Neural progenitor cell (in vitro differentiated cells): ENCODE measurements at regions not wholly inside any gene's neighbourhood (a gene's known extent, or its start where the extent isn't known, plus 50 kb on each side); places are given as distances from the start of the nearest gene placed in this dataset.
A peak's percentile ranks its signal among the peaks of the same experiment; 100 is the strongest.

ENCODE experiments used
- DNase-seq: peaks from one replicate; pipeline ENCODE4 v3.0.0-alpha.2; 2016; ENCODE audit warnings: low spot score
- H2AFZ ChIP-seq: fragments of 200-600 bp; sonication (generic); replicated peaks from 2 replicates; pipeline ENCODE4 v1.6.1; 2016; ENCODE audit warnings: antibody characterized with exemption
- H3F3A ChIP-seq: fragments of 200-600 bp; sonication (generic); 2 replicates; pipeline ENCODE4 v1.6.1; 2016; ENCODE audit warnings: antibody characterized with exemption, low read depth
- H3K27ac ChIP-seq: fragments of 200-600 bp; sonication (generic); 2 replicates; pipeline ENCODE4 v1.5.1; 2016; ENCODE audit warnings: mild to moderate bottlenecking
- H3K27me3 ChIP-seq: fragments of 200-600 bp; sonication (generic); 2 replicates; pipeline ENCODE4 v1.6.1; 2016; ENCODE audit warnings: mild to moderate bottlenecking, moderate library complexity
- H3K36me3 ChIP-seq: fragments of 200-600 bp; sonication (generic); 2 replicates; pipeline ENCODE4 v1.5.1; 2016
- H3K4me1 ChIP-seq: fragments of 200-600 bp; sonication (generic); 2 replicates; pipeline ENCODE4 v1.6.1; 2016; ENCODE audit warnings: mixed run types
- H3K4me2 ChIP-seq: fragments of 200-600 bp; sonication (generic); 2 replicates; pipeline ENCODE4 v1.6.1; 2016
- H3K4me3 ChIP-seq: fragments of 200-600 bp; sonication (generic); 2 replicates; pipeline ENCODE4 v1.5.1; 2016
- H3K79me2 ChIP-seq: fragments of 200-600 bp; sonication (generic); 2 replicates; pipeline ENCODE4 v1.6.1; 2016; ENCODE audit warnings: low read depth
- H3K9ac ChIP-seq: fragments of 200-600 bp; sonication (generic); 2 replicates; pipeline ENCODE4 v1.6.1; 2016
- H3K9me3 ChIP-seq: fragments of 200-600 bp; sonication (generic); 2 replicates; pipeline ENCODE4 v1.5.1; 2016; ENCODE audit warnings: low read depth
- H4K20me1 ChIP-seq: fragments of 200-600 bp; sonication (generic); 2 replicates; pipeline ENCODE4 v1.6.1; 2016; ENCODE audit warnings: low read depth
- H3K27ac Mint-ChIP-seq: 3 replicates; pipeline ENCODE4 v1.8.0; 2021; ENCODE audit warnings: mixed read lengths
- H3K27me3 Mint-ChIP-seq: 2 replicates; pipeline ENCODE4 v1.8.0; 2022; ENCODE audit warnings: low read depth, mild to moderate bottlenecking, inconsistent platforms, moderate library complexity, mixed read lengths; ENCODE audit not compliant: insufficient read depth
- H3K36me3 Mint-ChIP-seq: 3 replicates; pipeline ENCODE4 v1.8.0; 2021; ENCODE audit warnings: mixed read lengths
- H3K4me1 Mint-ChIP-seq: 3 replicates; pipeline ENCODE4 v1.8.0; 2021; ENCODE audit warnings: mixed read lengths
- H3K4me3 Mint-ChIP-seq: 3 replicates; pipeline ENCODE4 v1.8.0; 2021; ENCODE audit warnings: mild to moderate bottlenecking, moderate library complexity, mixed read lengths
- H3K9me3 Mint-ChIP-seq: 3 replicates; pipeline ENCODE4 v1.8.0; 2020; ENCODE audit warnings: mixed read lengths
- EZH2 ChIP-seq: fragments of 200-600 bp; sonication (generic); IDR thresholded peaks from 2 replicates; pipeline ENCODE4 v1.6.1; 2017; ENCODE audit warnings: antibody characterized with exemption, mild to moderate bottlenecking, moderate library complexity
- EZH2phosphoT487 ChIP-seq: fragments of 200-600 bp; sonication (generic); IDR thresholded peaks from 2 replicates; pipeline ENCODE4 v1.6.1; 2017; ENCODE audit warnings: antibody characterized with exemption
- TF ChIP-seq, protein P1 (sequence below): fragments of 200-600 bp; sonication (generic); IDR thresholded peaks from 2 replicates; pipeline ENCODE4 v1.5.1; 2017; ENCODE audit warnings: antibody characterized with exemption, mild to moderate bottlenecking

GRCh38 chr11:129259931-129260348 lies 67.8 kb upstream of the ARHGAP32 start:
- TF ChIP-seq, protein P1, sequence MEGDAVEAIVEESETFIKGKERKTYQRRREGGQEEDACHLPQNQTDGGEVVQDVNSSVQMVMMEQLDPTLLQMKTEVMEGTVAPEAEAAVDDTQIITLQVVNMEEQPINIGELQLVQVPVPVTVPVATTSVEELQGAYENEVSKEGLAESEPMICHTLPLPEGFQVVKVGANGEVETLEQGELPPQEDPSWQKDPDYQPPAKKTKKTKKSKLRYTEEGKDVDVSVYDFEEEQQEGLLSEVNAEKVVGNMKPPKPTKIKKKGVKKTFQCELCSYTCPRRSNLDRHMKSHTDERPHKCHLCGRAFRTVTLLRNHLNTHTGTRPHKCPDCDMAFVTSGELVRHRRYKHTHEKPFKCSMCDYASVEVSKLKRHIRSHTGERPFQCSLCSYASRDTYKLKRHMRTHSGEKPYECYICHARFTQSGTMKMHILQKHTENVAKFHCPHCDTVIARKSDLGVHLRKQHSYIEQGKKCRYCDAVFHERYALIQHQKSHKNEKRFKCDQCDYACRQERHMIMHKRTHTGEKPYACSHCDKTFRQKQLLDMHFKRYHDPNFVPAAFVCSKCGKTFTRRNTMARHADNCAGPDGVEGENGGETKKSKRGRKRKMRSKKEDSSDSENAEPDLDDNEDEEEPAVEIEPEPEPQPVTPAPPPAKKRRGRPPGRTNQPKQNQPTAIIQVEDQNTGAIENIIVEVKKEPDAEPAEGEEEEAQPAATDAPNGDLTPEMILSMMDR = no peak
- H3K9ac ChIP-seq = no peak overlapping the region
- H3F3A ChIP-seq = peaks cover 21% of the 10 kb centered on the region
- Mint-ChIP-seq H3K4me3 (peak overlapping the region; percentile 52), H3K27me3 (no peaks in the 10 kb centered on the region), H3K4me1 (peaks cover 45% of the 10 kb centered on the region), H3K9me3 (peaks cover 3% of the 10 kb centered on the region), H3K27ac (peak overlapping the region; percentile 93), H3K36me3 (peaks cover 27% of the 10 kb centered on the region)
- H3K4me3 ChIP-seq = no peak overlapping the region
- H3K4me2 ChIP-seq = peak overlapping the region; percentile 45
- no peak overlapping the region for H3K27ac ChIP-seq
- no peak overlapping the region for H2AFZ ChIP-seq
- H3K9me3 ChIP-seq = no peaks in the 10 kb centered on the region
- H3K36me3 ChIP-seq = no peaks in the 10 kb centered on the region
- H3K79me2 ChIP-seq = peaks cover 84% of the 10 kb centered on the region
- H3K4me1 ChIP-seq = peaks cover 43% of the 10 kb centered on the region
- peak; percentile 61 for DNase-seq
- no peaks in the 10 kb centered on the region for H3K27me3 ChIP-seq
- peaks cover 36% of the 10 kb centered on the region for H4K20me1 ChIP-seq

DNA sequence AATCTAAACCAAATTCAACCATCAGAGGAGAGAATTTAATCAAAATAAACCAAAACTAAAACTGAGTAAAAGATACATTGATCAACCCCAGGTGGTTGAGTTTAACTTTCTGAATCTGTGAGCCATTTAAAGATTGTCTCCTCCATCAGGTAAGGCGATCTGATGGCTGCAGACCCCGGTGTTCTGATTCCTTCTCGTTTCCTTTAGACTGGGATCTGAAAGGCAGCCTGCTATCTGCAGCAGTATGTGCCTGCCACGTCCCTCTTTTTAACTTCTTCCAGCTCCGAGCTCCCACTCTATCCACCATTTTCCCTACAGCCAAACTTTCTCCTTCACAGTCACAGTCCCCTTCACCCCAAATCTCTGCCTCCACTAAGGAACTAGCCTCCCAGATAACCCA lies 66.1 kb upstream of the ARHGAP32 start:
- H3K4me3 ChIP-seq = no peak overlapping the region
- peaks cover 55% of the 10 kb centered on the region for H3K4me1 ChIP-seq
- no peaks in the 10 kb centered on the region for H3K27me3 Mint-ChIP-seq
- H3K27ac Mint-ChIP-seq = peak overlapping the region; percentile 76
- H3K79me2 ChIP-seq = peaks cover 86% of the 10 kb centered on the region
- H3K9ac ChIP-seq = no peak overlapping the region
- peaks cover 52% of the 10 kb centered on the region for H4K20me1 ChIP-seq
- H3K36me3 ChIP-seq = no peaks in the 10 kb centered on the region
- peaks cover 3% of the 10 kb centered on the region for H3K9me3 Mint-ChIP-seq
- TF ChIP-seq, protein P1 = no peak
- TF ChIP-seq EZH2 = no peak
- TF ChIP-seq EZH2phosphoT487 = no peak
- peak; percentile 15 for DNase-seq
- H3K9me3 ChIP-seq = no peaks in the 10 kb centered on the region
- no peak overlapping the region for H3K4me2 ChIP-seq
- H3F3A ChIP-seq = peaks cover 23% of the 10 kb centered on the region
- peak overlapping the region; percentile 76 for H3K27ac ChIP-seq
- no peak overlapping the region for H2AFZ ChIP-seq
- peaks cover 18% of the 10 kb centered on the region for H3K36me3 Mint-ChIP-seq
- no peak overlapping the region for H3K4me3 Mint-ChIP-seq
- H3K27me3 ChIP-seq = no peaks in the 10 kb centered on the region
- H3K4me1 Mint-ChIP-seq = peaks cover 56% of the 10 kb centered on the region

DNA sequence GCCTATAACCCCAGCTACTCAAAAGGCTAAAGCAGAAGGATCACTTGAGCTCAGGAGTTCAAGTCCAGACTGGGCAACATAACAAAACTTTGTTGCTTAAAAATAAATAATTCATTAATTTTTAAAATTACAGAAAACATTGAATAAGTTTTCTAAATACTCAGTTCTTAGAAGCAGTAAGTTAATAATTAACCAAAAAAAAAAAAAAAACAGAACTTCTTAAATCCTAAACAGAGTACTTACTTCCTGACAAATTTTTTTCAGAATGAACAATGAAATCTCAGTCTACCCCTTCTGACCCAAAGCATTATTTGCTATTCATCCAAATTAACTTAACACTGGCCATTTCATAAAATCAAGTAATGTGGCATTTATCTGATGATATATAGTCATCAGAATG lies 65.4 kb upstream of the ARHGAP32 start:
- Mint-ChIP-seq H3K27ac (no peak overlapping the region), H3K27me3 (no peaks in the 10 kb centered on the region), H3K9me3 (peaks cover 3% of the 10 kb centered on the region), H3K4me3 (no peak overlapping the region), H3K4me1 (peaks cover 63% of the 10 kb centered on the region), H3K36me3 (peaks cover 14% of the 10 kb centered on the region)
- Histone ChIP-seq H3K4me3 (no peak overlapping the region), H3K36me3 (no peaks in the 10 kb centered on the region), H3K79me2 (peaks cover 84% of the 10 kb centered on the region), H2AFZ (no peak overlapping the region), H3K9me3 (no peaks in the 10 kb centered on the region), H3K27ac (no peak overlapping the region), H3K4me1 (peaks cover 61% of the 10 kb centered on the region), H3K9ac (no peak overlapping the region), H3F3A (peaks cover 29% of the 10 kb centered on the region), H3K4me2 (no peak overlapping the region), H3K27me3 (no peaks in the 10 kb centered on the region), H4K20me1 (peaks cover 59% of the 10 kb centered on the region)
- no peak for DNase-seq
- TF ChIP-seq, protein P1 = no peak
- TF ChIP-seq EZH2 (no peak), EZH2phosphoT487 (no peak)
